Stimulated activated CD4-positive, alpha-beta T cell treated with anti-CD3 and anti-CD28 coated beads, TNF-alpha, amount 100 ng/mL, for 1 hour (primary cell): ENCODE measurements at regions not wholly inside any gene's neighbourhood (a gene's known extent, or its start where the extent isn't known, plus 50 kb on each side); places are given as distances from the start of the nearest gene placed in this dataset.
A peak's percentile ranks its signal among the peaks of the same experiment; 100 is the strongest.
"Not testable (repeated sequence)": the region's sequence is repeated elsewhere in the genome, so short reads cannot be mapped to it uniquely, and the experiment has no call there.

ENCODE experiments used
- DNase-seq, 3 donors: peaks; one replicate each; pipeline ENCODE4 v3.0.0-alpha.2; 2020; ENCODE audit warnings: low read depth in 3 of 3, low spot score in 1 of 3

GRCh38 chr6:37580176-37580955 is 80.7 kb upstream of the CCDC167 start:
- no peak for DNase-seq

GRCh38 chr6:37579444-37580067 is 79.9 kb upstream of the CCDC167 start:
- DNase-seq = no peak

- no peak for DNase-seq
Observed at GRCh38 chr6:37578104-37578503, 78.4 kb upstream of the CCDC167 start.

- DNase-seq = no peak
Observed at GRCh38 chr6:37576336-37576737, 76.6 kb upstream of the CCDC167 start.

- no peak for DNase-seq
Observed at GRCh38 chr6:37575221-37575620, 75.5 kb upstream of the CCDC167 start.

- DNase-seq = no peak
Observed at GRCh38 chr6:37572334-37572733, 72.6 kb upstream of the CCDC167 start.

- no peak for DNase-seq
Observed at GRCh38 chr6:37570482-37571133, 70.9 kb upstream of the CCDC167 start.

GRCh38 chr6:37569743-37570481 is 70.2 kb upstream of the CCDC167 start:
- no peak for DNase-seq

GRCh38 chr6:37569317-37569716 is 69.6 kb upstream of the CCDC167 start:
- no peak for DNase-seq

GRCh38 chr6:37566950-37567349 is 67.3 kb upstream of the CCDC167 start:
- DNase-seq = no peak

- DNase-seq = peak; percentile 17 to 71 (median 49)
Observed at GRCh38 chr6:37566111-37566949, 66.6 kb upstream of the CCDC167 start.

- DNase-seq = no peak
Observed at GRCh38 chr6:37565267-37566110, 65.8 kb upstream of the CCDC167 start.

GRCh38 chr6:37562926-37563288 is 63.2 kb upstream of the CCDC167 start:
- not testable (repeated sequence) for DNase-seq

- no peak for DNase-seq
Observed at GRCh38 chr6:37561361-37561760, 61.7 kb upstream of the CCDC167 start.

- no peak for DNase-seq
Observed at GRCh38 chr6:37560737-37561103, 61.0 kb upstream of the CCDC167 start.

- DNase-seq = no peak
Observed at GRCh38 chr6:37559501-37559900, 59.8 kb upstream of the CCDC167 start.

- no peak for DNase-seq
Observed at GRCh38 chr6:37559050-37559449, 59.4 kb upstream of the CCDC167 start.

- no peak for DNase-seq
Observed at GRCh38 chr6:37558646-37559045, 59.0 kb upstream of the CCDC167 start.

GRCh38 chr6:37558168-37558567 is 58.5 kb upstream of the CCDC167 start:
- no peak for DNase-seq

GRCh38 chr6:37557645-37558114 is 58.0 kb upstream of the CCDC167 start:
- no peak for DNase-seq
